ACC112 (cell line): ENCODE measurements at regions not wholly inside any gene's neighbourhood (a gene's known extent, or its start where the extent isn't known, plus 50 kb on each side); places are given as distances from the start of the nearest gene placed in this dataset.
"Not testable (repeated sequence)": the region's sequence is repeated elsewhere in the genome, so short reads cannot be mapped to it uniquely, and the experiment has no call there.

Experiments used
- H2AFZ ChIP-seq: fragments of 200-600 bp; sonication (generic); one replicate; pipeline ENCODE4 v1.6.0; 2017; ENCODE audit warnings: antibody characterized with exemption, low read length; ENCODE audit not compliant: unreplicated experiment
- H3K27ac ChIP-seq: fragments of 200-600 bp; sonication (generic); 2 replicates; pipeline ENCODE4 v1.5.1; 2014; ENCODE audit warnings: low read depth, mild to moderate bottlenecking, antibody characterized with exemption, low read length, moderate library complexity
- H3K27me3 ChIP-seq: fragments of 200-600 bp; sonication (generic); 2 replicates; pipeline ENCODE4 v1.6.1; 2014; ENCODE audit warnings: mild to moderate bottlenecking, antibody characterized with exemption, low read length, moderate library complexity, mixed read lengths; ENCODE audit not compliant: insufficient read depth
- H3K36me3 ChIP-seq: fragments of 200-600 bp; sonication (generic); 2 replicates; pipeline ENCODE4 v1.6.1; 2016; ENCODE audit warnings: mild to moderate bottlenecking, antibody characterized with exemption, low read length, moderate library complexity, mixed read lengths; ENCODE audit not compliant: insufficient read depth
- H3K4me1 ChIP-seq: fragments of 200-600 bp; sonication (generic); one replicate; pipeline ENCODE4 v1.6.1; 2016; ENCODE audit warnings: low read length, mixed read lengths; ENCODE audit not compliant: insufficient read depth, unreplicated experiment, control insufficient read depth
- H3K4me3 ChIP-seq: fragments of 200-600 bp; sonication (generic); 2 replicates; pipeline ENCODE4 v1.5.1; 2014; ENCODE audit warnings: mild to moderate bottlenecking, low read depth, low read length
- H3K79me2 ChIP-seq: fragments of 200-600 bp; sonication (generic); one replicate; pipeline ENCODE4 v1.6.0; 2016; ENCODE audit warnings: low read length; ENCODE audit not compliant: control insufficient read depth, unreplicated experiment, insufficient read depth

GRCh38 chr2:190584980-190585661 lies 50.6 kb upstream of the NEMP2 start:
- H3K36me3 ChIP-seq, result no peaks in the 10 kb centered on the region
- no peaks in the 10 kb centered on the region for H3K27me3 ChIP-seq
- no peak overlapping the region for H3K27ac ChIP-seq

DNA sequence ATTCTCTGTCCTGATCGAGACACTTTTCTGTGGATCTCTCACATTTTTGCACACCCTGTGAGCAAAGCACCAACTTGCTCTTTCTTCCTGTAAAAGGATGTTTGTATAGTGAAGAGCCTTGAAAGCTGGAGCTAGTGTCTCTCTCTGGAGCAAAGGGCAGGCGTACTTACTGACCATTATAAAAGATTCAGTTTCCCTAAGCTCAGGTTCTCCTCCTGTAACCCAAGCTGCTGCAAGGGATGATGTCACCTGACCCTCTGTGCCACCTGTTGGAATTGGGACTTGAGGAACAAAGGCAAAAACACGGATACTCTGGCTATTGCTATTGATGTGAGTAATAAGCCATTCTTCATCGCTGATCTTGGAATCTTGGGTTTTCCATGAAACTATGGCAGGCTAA lies 52.6 kb upstream of the NEMP2 start:
- no peak overlapping the region for H3K27ac ChIP-seq
- no peaks in the 10 kb centered on the region for H3K27me3 ChIP-seq
- no peak overlapping the region for H2AFZ ChIP-seq
- H3K4me3 ChIP-seq, result no peak overlapping the region
- peaks cover 12% of the 10 kb centered on the region for H3K4me1 ChIP-seq
- H3K79me2 ChIP-seq, result no peaks in the 10 kb centered on the region
- H3K36me3 ChIP-seq, result no peaks in the 10 kb centered on the region

More at GRCh38 chr2:190584980-190585661, 50.6 kb upstream of the NEMP2 start:
- Histone ChIP-seq H3K4me1 (peaks cover 12% of the 10 kb centered on the region), H3K79me2 (no peaks in the 10 kb centered on the region), H2AFZ (no peak overlapping the region), H3K4me3 (no peak overlapping the region)

GRCh38 chr2:190589008-190589407 lies 54.5 kb upstream of the NEMP2 start:
- Histone ChIP-seq H3K27ac (no peak overlapping the region), H3K79me2 (no peaks in the 10 kb centered on the region), H3K27me3 (no peaks in the 10 kb centered on the region), H2AFZ (no peak overlapping the region), H3K4me1 (peaks cover 6% of the 10 kb centered on the region), H3K36me3 (no peaks in the 10 kb centered on the region), H3K4me3 (no peak overlapping the region)

- no peak overlapping the region for H3K27ac ChIP-seq
- H3K36me3 ChIP-seq, result no peaks in the 10 kb centered on the region
- no peaks in the 10 kb centered on the region for H3K79me2 ChIP-seq
- H3K4me3 ChIP-seq, result no peak overlapping the region
- H3K27me3 ChIP-seq, result no peaks in the 10 kb centered on the region
- H3K4me1 ChIP-seq, result peaks cover 6% of the 10 kb centered on the region
- H2AFZ ChIP-seq, result no peak overlapping the region
These were observed 56.9 kb upstream of the NEMP2 start for GRCh38 chr2:190591437-190591836.

- Histone ChIP-seq H3K4me3 (no peak overlapping the region), H3K27ac (no peak overlapping the region), H3K79me2 (no peaks in the 10 kb centered on the region), H3K36me3 (no peaks in the 10 kb centered on the region), H3K27me3 (no peaks in the 10 kb centered on the region), H2AFZ (no peak overlapping the region), H3K4me1 (peaks cover 17% of the 10 kb centered on the region)
These were observed 56.1 kb upstream of the NAB1 start for GRCh38 chr2:190592831-190593230.

DNA sequence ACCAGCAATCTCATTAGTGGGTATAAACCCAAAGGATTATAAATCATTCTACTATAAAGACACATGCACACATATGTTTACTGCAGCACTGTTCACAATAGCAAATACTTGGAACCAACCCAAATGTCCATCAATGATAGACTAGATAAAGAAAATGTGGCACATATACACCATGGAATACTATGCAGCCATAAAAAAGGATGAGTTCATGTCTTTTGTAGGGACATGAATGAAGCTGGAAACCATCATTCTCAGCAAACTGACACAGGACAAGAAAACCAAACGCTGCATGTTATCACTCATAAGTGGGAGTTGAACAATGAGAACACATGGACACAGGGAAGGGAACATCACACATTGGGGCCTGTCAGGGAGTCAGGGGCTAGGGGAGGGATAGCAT lies 53.0 kb upstream of the NAB1 start:
- not testable (repeated sequence) for H3K27me3 ChIP-seq, H3K27ac ChIP-seq, H2AFZ ChIP-seq, H3K4me3 ChIP-seq, H3K79me2 ChIP-seq, H3K36me3 ChIP-seq
- H3K4me1 ChIP-seq, result peaks cover 31% of the 10 kb centered on the region

DNA sequence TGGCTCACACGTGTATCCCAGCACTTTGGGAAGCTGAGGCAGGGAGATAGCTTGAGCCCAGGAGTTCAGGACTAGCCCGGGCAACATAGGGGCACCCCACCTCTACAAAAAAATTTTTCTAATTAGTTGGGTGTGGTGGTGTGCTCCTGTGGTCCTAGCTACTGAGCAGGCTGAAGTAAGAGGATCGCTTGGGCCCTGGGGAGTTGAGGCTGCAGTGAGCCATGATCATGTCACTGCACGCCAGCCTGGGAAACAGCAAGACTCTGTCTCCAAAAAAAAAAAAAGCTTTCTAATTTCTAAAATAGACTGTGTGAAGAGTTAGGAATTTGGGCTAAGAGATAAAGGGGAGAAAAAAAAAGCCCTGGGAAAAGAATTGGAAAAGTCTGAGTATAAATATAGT lies 51.9 kb upstream of the NAB1 start:
- no peaks in the 10 kb centered on the region for H3K36me3 ChIP-seq
- H3K4me3 ChIP-seq, result no peak overlapping the region
- H3K27ac ChIP-seq, result peak overlapping the region; percentile 25; the same call in 1 of the 2 replicates

GRCh38 chr2:190598621-190599020 lies 50.3 kb upstream of the NAB1 start:
- H3K4me3 ChIP-seq, result no peak overlapping the region
- H3K27me3 ChIP-seq, result no peaks in the 10 kb centered on the region
- peak overlapping the region; percentile 14; the same call in 1 of the 2 replicates for H3K27ac ChIP-seq
- no peaks in the 10 kb centered on the region for H3K36me3 ChIP-seq
- peak overlapping the region; percentile 41 for H2AFZ ChIP-seq
- peaks cover 25% of the 10 kb centered on the region for H3K4me1 ChIP-seq
- no peaks in the 10 kb centered on the region for H3K79me2 ChIP-seq

More for the DNA sequence above, 51.9 kb upstream of the NAB1 start:
- H3K27me3 ChIP-seq, result no peaks in the 10 kb centered on the region
- no peaks in the 10 kb centered on the region for H3K79me2 ChIP-seq
- H2AFZ ChIP-seq, result no peak overlapping the region
- H3K4me1 ChIP-seq, result peaks cover 31% of the 10 kb centered on the region

DNA sequence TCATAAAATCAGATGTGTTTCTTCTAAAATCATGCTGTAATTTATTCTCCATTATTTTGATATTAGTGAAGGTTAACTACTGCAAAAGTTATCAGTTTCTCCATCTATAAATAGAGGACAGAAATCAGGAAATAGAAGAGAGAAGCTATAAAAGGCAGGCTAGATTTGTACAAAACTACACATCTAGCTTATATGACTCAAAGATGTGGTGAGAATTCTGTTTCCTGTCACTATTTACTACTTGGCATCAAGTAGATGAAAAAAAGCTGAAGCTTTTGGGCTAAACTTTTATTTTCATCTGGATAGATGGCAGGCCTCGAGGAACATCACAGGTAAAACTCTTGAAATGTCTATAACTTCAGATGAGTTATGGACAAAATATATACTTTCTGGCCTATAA lies 49.8 kb upstream of the NAB1 start:
- Histone ChIP-seq H3K27ac (peak overlapping the region; percentile 14; the same call in 1 of the 2 replicates), H3K4me1 (peaks cover 25% of the 10 kb centered on the region), H3K79me2 (no peaks in the 10 kb centered on the region), H3K4me3 (no peak overlapping the region), H3K27me3 (no peaks in the 10 kb centered on the region), H3K36me3 (no peaks in the 10 kb centered on the region), H2AFZ (peak overlapping the region; percentile 41)
